ENCODE measurements at regions not wholly inside any gene's neighbourhood (a gene's known extent, or its start where the extent isn't known, plus 50 kb on each side); places are given as distances from the start of the nearest gene placed in this dataset.
"Not testable (repeated sequence)": the region's sequence is repeated elsewhere in the genome, so short reads cannot be mapped to it uniquely, and the experiment has no call there.

- no peak for DNase-seq
These were observed 1171.0 kb downstream of the MRPL39 start for GRCh38 chr21:24436236-24436635.

GRCh38 chr21:24428591-24429199 is 1178.6 kb downstream of the MRPL39 start:
- DNase-seq = peak; percentile 29

- no peak for DNase-seq
These were observed 1182.5 kb downstream of the MRPL39 start for GRCh38 chr21:24424776-24425175.

- no peak for DNase-seq
These were observed 1183.7 kb downstream of the MRPL39 start for GRCh38 chr21:24423546-24423945.

GRCh38 chr21:24420689-24421088 is 1186.6 kb downstream of the MRPL39 start:
- DNase-seq = no peak

GRCh38 chr21:24419641-24420040 is 1187.6 kb downstream of the MRPL39 start:
- DNase-seq = not testable (repeated sequence)

GRCh38 chr21:24418671-24419070 is 1188.6 kb downstream of the MRPL39 start:
- DNase-seq = no peak

- no peak for DNase-seq
These were observed 1195.9 kb downstream of the MRPL39 start for GRCh38 chr21:24411429-24411828.

GRCh38 chr21:24403221-24403620 is 1204.1 kb downstream of the MRPL39 start:
- no peak for DNase-seq

- DNase-seq = no peak
These were observed 1211.9 kb downstream of the MRPL39 start for GRCh38 chr21:24395320-24395923.

GRCh38 chr21:24375201-24375600 is 1232.1 kb downstream of the MRPL39 start:
- DNase-seq = peak; percentile 8

- DNase-seq = no peak
These were observed 1234.8 kb downstream of the MRPL39 start for GRCh38 chr21:24372506-24372905.

- DNase-seq = no peak
These were observed 1237.5 kb downstream of the MRPL39 start for GRCh38 chr21:24369746-24370145.

GRCh38 chr21:24369278-24369677 is 1238.0 kb downstream of the MRPL39 start:
- DNase-seq = no peak

- no peak for DNase-seq
These were observed 1239.3 kb downstream of the MRPL39 start for GRCh38 chr21:24367936-24368335.

- DNase-seq = no peak
These were observed 1253.8 kb downstream of the MRPL39 start for GRCh38 chr21:24353492-24353891.

GRCh38 chr21:24339406-24339805 is 1267.9 kb downstream of the MRPL39 start:
- no peak for DNase-seq

GRCh38 chr21:24336491-24336890 is 1270.8 kb downstream of the MRPL39 start:
- DNase-seq = no peak

GRCh38 chr21:24323536-24323935 is 1283.7 kb downstream of the MRPL39 start:
- DNase-seq = no peak

GRCh38 chr21:24316277-24316922 is 1290.9 kb downstream of the MRPL39 start:
- DNase-seq = no peak

GRCh38 chr21:24310788-24311187 is 1296.5 kb downstream of the MRPL39 start:
- no peak for DNase-seq

GRCh38 chr21:24308183-24308582 is 1299.1 kb downstream of the MRPL39 start:
- DNase-seq = no peak

- no peak for DNase-seq
These were observed 1304.9 kb downstream of the MRPL39 start for GRCh38 chr21:24302400-24302799.

- DNase-seq = no peak
These were observed 1309.2 kb downstream of the MRPL39 start for GRCh38 chr21:24298040-24298439.

- no peak for DNase-seq
These were observed 1313.1 kb downstream of the MRPL39 start for GRCh38 chr21:24294171-24294570.

Data from CD4-positive, alpha-beta T cell treated with Interleukin-12 subunit alpha and Interleukin-12 subunit beta, for 1 hour (primary cell).